Kidney epithelial cell (primary cell): ENCODE measurements at regions not wholly inside any gene's neighbourhood (a gene's known extent, or its start where the extent isn't known, plus 50 kb on each side); places are given as distances from the start of the nearest gene placed in this dataset.
A peak's percentile ranks its signal among the peaks of the same experiment; 100 is the strongest.

Source experiments
- DNase-seq: peaks from one replicate; pipeline ENCODE4 v3.0.0-alpha.2; 2010; ENCODE audit warnings: low read depth
- H3K27me3 ChIP-seq: 2 replicates; pipeline ENCODE4 v1.6.0; 2011; ENCODE audit warnings: low read length; ENCODE audit not compliant: control insufficient read depth, insufficient read depth
- H3K36me3 ChIP-seq: 2 replicates; pipeline ENCODE4 v1.5.1; 2011; ENCODE audit warnings: low read length; ENCODE audit not compliant: control insufficient read depth, insufficient read depth
- H3K4me3 ChIP-seq: 2 replicates; pipeline ENCODE4 v1.5.1; 2011; ENCODE audit warnings: low read depth, mild to moderate bottlenecking, control low read depth, low read length
- TF ChIP-seq, protein P1 (sequence below): IDR thresholded peaks from 2 replicates; pipeline ENCODE4 v1.5.1; 2011; ENCODE audit warnings: mild to moderate bottlenecking, moderate library complexity, low read length, control low read depth, inconsistent platforms; ENCODE audit not compliant: insufficient read depth, poor library complexity, severe bottlenecking

DNA sequence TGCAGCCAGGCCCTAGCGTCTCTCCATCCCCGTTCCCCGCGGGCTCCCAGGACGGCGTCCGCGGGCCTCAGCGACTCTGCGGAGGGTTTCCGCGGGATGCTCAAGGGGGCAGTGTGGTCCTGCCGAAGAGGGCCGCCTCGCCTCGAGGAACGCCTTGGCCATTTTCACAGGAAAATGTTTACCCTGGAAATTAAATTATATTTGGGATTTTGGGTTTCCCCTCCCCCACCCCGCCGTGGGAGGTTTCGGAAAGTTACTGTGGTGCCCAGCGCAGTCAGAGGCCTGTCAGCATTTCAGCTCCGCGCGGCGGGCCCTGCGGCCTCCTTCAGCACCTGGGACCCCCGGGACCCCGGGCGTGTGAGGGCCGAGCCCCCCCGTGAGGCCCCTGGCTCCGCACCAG is 94.5 kb downstream of the PCTP start:
- Histone ChIP-seq H3K27me3 (no peaks in the 10 kb centered on the region), H3K4me3 (no peak overlapping the region), H3K36me3 (no peaks in the 10 kb centered on the region)
- TF ChIP-seq, protein P1, sequence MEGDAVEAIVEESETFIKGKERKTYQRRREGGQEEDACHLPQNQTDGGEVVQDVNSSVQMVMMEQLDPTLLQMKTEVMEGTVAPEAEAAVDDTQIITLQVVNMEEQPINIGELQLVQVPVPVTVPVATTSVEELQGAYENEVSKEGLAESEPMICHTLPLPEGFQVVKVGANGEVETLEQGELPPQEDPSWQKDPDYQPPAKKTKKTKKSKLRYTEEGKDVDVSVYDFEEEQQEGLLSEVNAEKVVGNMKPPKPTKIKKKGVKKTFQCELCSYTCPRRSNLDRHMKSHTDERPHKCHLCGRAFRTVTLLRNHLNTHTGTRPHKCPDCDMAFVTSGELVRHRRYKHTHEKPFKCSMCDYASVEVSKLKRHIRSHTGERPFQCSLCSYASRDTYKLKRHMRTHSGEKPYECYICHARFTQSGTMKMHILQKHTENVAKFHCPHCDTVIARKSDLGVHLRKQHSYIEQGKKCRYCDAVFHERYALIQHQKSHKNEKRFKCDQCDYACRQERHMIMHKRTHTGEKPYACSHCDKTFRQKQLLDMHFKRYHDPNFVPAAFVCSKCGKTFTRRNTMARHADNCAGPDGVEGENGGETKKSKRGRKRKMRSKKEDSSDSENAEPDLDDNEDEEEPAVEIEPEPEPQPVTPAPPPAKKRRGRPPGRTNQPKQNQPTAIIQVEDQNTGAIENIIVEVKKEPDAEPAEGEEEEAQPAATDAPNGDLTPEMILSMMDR: peak; percentile 76
- no peak for DNase-seq

- no peak overlapping the region for H3K4me3 ChIP-seq
- TF ChIP-seq, protein P1: no peak
- no peak for DNase-seq
- H3K27me3 ChIP-seq: no peaks in the 10 kb centered on the region
- no peaks in the 10 kb centered on the region for H3K36me3 ChIP-seq
These were observed 95.9 kb downstream of the PCTP start for GRCh38 chr17:55846745-55847144.

DNA sequence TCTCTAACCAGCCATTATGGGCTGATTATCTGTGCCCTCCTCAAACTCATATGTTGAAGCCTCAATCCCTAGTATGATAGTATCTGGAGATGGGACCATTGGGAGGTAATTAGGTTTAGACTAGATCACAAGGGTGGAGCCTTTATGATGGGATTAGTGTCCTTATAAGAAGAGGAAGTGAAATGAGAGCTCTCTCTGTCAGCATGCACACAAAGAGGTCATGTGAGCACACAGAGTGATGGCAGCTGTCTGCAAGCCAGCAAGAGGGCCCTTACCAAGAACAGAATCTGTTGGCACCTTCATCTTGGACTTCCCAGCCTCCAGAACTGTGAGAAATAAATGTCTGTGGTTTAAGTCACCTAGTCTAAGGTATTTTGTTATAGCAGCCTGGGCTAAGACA is 101.9 kb downstream of the PCTP start:
- H3K27me3 ChIP-seq: no peaks in the 10 kb centered on the region
- TF ChIP-seq, protein P1: no peak
- no peak overlapping the region for H3K4me3 ChIP-seq
- no peak for DNase-seq
- H3K36me3 ChIP-seq: no peaks in the 10 kb centered on the region

GRCh38 chr17:55859301-55859795 is 108.5 kb downstream of the PCTP start:
- no peaks in the 10 kb centered on the region for H3K36me3 ChIP-seq
- no peak for DNase-seq
- TF ChIP-seq, protein P1: no peak
- no peaks in the 10 kb centered on the region for H3K27me3 ChIP-seq
- H3K4me3 ChIP-seq: no peak overlapping the region

- Histone ChIP-seq H3K4me3 (no peak overlapping the region), H3K27me3 (no peaks in the 10 kb centered on the region), H3K36me3 (no peaks in the 10 kb centered on the region)
- no peak for DNase-seq
- TF ChIP-seq, protein P1: no peak
These were observed 114.4 kb downstream of the PCTP start for GRCh38 chr17:55865072-55865762.

DNA sequence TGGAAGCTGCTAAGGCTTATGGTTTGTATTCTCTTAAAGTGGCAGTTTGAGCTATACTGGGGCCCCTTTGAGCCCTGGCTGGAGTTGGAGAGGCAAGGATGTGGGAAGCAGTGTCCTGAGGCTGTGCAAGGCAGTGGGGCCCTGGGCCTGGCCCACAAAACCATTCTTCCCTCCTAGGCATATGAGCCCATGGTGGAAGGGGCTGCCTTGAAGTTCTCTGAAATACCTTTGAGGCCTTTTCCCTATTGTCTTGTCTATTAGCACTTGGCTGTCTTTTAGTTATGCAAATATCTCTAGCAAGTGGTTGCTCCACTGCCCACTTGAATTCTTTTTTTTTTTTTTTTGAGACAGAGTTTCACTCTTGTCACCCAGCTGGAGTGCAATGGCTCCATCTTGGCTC is 119.2 kb downstream of the PCTP start:
- Histone ChIP-seq H3K4me3 (no peak overlapping the region), H3K36me3 (no peaks in the 10 kb centered on the region), H3K27me3 (no peaks in the 10 kb centered on the region)
- TF ChIP-seq, protein P1: no peak
- no peak for DNase-seq
